B cell (primary cell): ENCODE measurements at regions not wholly inside any gene's neighbourhood (a gene's known extent, or its start where the extent isn't known, plus 50 kb on each side); places are given as distances from the start of the nearest gene placed in this dataset.

ENCODE experiments used
- EZH2 ChIP-seq: IDR thresholded peaks from 2 replicates; pipeline ENCODE4 v1.6.1; 2012; ENCODE audit warnings: borderline replicate concordance, low read depth, mild to moderate bottlenecking, moderate library complexity, low read length; ENCODE audit not compliant: insufficient read depth, poor library complexity, severe bottlenecking
- TF ChIP-seq, protein P1 (sequence below): fragments of 200-600 bp; IDR thresholded peaks from one replicate; pipeline ENCODE4 v1.8.0; 2022; ENCODE audit warnings: antibody characterized with exemption, mild to moderate bottlenecking

DNA sequence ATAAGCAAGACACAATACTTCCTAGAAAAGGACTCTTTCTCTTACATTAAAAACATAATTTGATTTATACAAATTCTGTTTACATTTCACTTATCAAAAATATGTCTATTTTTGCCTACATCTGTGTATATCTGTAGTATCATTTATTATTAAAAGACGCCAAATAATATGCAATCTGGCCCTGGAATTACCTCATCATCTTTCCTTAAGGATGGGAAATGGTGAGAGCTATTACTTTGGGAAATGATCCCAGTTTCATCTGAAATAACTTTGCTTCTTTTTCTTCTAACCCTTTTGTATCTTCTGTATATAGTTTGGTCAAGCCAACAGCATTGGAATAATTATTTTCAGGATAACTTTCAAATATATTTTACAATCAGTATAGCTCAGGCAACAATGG lies 85.0 kb downstream of the FAS start:
- TF ChIP-seq, protein P1, sequence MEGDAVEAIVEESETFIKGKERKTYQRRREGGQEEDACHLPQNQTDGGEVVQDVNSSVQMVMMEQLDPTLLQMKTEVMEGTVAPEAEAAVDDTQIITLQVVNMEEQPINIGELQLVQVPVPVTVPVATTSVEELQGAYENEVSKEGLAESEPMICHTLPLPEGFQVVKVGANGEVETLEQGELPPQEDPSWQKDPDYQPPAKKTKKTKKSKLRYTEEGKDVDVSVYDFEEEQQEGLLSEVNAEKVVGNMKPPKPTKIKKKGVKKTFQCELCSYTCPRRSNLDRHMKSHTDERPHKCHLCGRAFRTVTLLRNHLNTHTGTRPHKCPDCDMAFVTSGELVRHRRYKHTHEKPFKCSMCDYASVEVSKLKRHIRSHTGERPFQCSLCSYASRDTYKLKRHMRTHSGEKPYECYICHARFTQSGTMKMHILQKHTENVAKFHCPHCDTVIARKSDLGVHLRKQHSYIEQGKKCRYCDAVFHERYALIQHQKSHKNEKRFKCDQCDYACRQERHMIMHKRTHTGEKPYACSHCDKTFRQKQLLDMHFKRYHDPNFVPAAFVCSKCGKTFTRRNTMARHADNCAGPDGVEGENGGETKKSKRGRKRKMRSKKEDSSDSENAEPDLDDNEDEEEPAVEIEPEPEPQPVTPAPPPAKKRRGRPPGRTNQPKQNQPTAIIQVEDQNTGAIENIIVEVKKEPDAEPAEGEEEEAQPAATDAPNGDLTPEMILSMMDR = no peak
- TF ChIP-seq EZH2 = no peak
